Activated gamma-delta T cell treated with Interleukin-2 at 50 U/mL for 16 hours (primary cell): ENCODE measurements at regions not wholly inside any gene's neighbourhood (a gene's known extent, or its start where the extent isn't known, plus 50 kb on each side); places are given as distances from the start of the nearest gene placed in this dataset.

Experiments used
- DNase-seq: peaks from one replicate; pipeline ENCODE4 v3.0.0-alpha.2; 2020

DNA sequence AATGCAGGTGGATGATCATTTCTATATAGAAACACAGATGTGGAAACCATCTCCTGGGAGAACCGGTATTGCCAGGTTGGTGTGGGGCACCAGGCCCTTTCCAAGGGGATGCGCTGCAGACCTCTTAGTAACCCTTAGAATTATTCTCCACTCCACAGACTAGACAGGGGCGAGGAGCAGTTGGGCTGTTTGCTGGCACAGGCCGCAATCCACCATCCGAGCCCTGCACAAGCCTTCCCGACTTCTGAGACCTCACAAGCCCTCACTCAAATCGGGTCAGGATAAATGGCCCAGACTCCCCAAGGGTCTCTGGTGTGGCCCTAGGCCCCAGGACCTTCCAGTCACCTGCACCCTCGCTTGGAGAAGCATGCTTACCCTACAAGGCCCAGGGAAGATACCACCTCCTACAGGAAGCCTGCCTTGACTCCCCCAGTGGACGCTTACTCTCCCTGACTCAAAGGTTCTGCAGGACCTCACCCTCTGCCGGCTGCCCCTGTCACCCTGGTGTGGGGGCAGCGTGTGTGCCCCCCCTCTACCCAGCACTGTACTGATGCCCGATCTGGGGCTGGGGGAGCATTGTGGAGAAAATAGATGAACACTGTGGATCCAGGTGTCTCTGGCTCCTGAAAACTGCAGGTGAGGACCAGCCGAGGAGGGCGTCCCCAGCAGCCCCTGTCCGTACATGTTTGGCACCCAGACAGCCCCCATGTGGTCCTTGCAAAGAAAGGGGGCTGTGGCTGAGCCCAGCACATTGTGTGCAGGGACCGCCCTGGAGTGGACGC, 49.8 kb upstream of the ACSF3 start:
- DNase-seq: no peak
